ACC112 (cell line): ENCODE measurements at regions not wholly inside any gene's neighbourhood (a gene's known extent, or its start where the extent isn't known, plus 50 kb on each side); places are given as distances from the start of the nearest gene placed in this dataset.

Experiments
- H2AFZ ChIP-seq: fragments of 200-600 bp; sonication (generic); one replicate; pipeline ENCODE4 v1.6.0; 2017; ENCODE audit warnings: antibody characterized with exemption, low read length; ENCODE audit not compliant: unreplicated experiment
- H3K27ac ChIP-seq: fragments of 200-600 bp; sonication (generic); 2 replicates; pipeline ENCODE4 v1.5.1; 2014; ENCODE audit warnings: low read depth, mild to moderate bottlenecking, antibody characterized with exemption, low read length, moderate library complexity
- H3K27me3 ChIP-seq: fragments of 200-600 bp; sonication (generic); 2 replicates; pipeline ENCODE4 v1.6.1; 2014; ENCODE audit warnings: mild to moderate bottlenecking, antibody characterized with exemption, low read length, moderate library complexity, mixed read lengths; ENCODE audit not compliant: insufficient read depth
- H3K36me3 ChIP-seq: fragments of 200-600 bp; sonication (generic); 2 replicates; pipeline ENCODE4 v1.6.1; 2016; ENCODE audit warnings: mild to moderate bottlenecking, antibody characterized with exemption, low read length, moderate library complexity, mixed read lengths; ENCODE audit not compliant: insufficient read depth
- H3K4me1 ChIP-seq: fragments of 200-600 bp; sonication (generic); one replicate; pipeline ENCODE4 v1.6.1; 2016; ENCODE audit warnings: low read length, mixed read lengths; ENCODE audit not compliant: insufficient read depth, unreplicated experiment, control insufficient read depth
- H3K4me3 ChIP-seq: fragments of 200-600 bp; sonication (generic); 2 replicates; pipeline ENCODE4 v1.5.1; 2014; ENCODE audit warnings: mild to moderate bottlenecking, low read depth, low read length
- H3K79me2 ChIP-seq: fragments of 200-600 bp; sonication (generic); one replicate; pipeline ENCODE4 v1.6.0; 2016; ENCODE audit warnings: low read length; ENCODE audit not compliant: control insufficient read depth, unreplicated experiment, insufficient read depth

- no peaks in the 10 kb centered on the region for H3K36me3 ChIP-seq
- H3K27ac ChIP-seq, result no peak overlapping the region
- H2AFZ ChIP-seq, result no peak overlapping the region
- H3K4me1 ChIP-seq, result no peaks in the 10 kb centered on the region
- no peaks in the 10 kb centered on the region for H3K79me2 ChIP-seq
- no peaks in the 10 kb centered on the region for H3K27me3 ChIP-seq
- H3K4me3 ChIP-seq, result no peak overlapping the region
Measured at GRCh38 chr1:80722611-80723010, 1078.1 kb upstream of the ADGRL2 start.

- Histone ChIP-seq H3K36me3 (no peaks in the 10 kb centered on the region), H3K4me1 (no peaks in the 10 kb centered on the region), H2AFZ (no peak overlapping the region), H3K27ac (no peak overlapping the region), H3K4me3 (no peak overlapping the region), H3K79me2 (no peaks in the 10 kb centered on the region), H3K27me3 (no peaks in the 10 kb centered on the region)
Measured at GRCh38 chr1:80706526-80706925, 1094.2 kb upstream of the ADGRL2 start.

DNA sequence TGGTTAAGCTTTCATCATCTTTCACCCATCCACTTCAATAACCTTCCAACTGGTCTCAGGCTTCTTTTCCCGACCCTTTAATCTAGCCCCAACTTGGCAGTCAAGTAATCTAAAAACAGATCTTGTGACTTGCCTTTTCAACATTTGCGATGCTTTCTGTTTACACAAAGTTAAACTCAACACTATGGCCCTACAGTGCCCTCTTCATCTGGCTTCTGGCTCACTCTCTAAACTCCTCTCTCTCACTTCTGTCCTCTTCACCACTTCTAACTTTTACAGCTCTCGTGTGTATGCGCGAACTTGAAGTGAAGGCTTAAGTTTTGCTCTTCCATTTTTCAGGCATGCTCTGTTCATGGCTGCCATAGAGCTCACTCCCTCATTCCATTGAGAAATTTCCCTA, 1122.3 kb upstream of the ADGRL2 start:
- Histone ChIP-seq H3K4me3 (no peak overlapping the region), H3K4me1 (peaks cover 2% of the 10 kb centered on the region), H3K79me2 (no peaks in the 10 kb centered on the region), H3K27ac (no peak overlapping the region), H2AFZ (no peak overlapping the region), H3K27me3 (no peaks in the 10 kb centered on the region), H3K36me3 (no peaks in the 10 kb centered on the region)

DNA sequence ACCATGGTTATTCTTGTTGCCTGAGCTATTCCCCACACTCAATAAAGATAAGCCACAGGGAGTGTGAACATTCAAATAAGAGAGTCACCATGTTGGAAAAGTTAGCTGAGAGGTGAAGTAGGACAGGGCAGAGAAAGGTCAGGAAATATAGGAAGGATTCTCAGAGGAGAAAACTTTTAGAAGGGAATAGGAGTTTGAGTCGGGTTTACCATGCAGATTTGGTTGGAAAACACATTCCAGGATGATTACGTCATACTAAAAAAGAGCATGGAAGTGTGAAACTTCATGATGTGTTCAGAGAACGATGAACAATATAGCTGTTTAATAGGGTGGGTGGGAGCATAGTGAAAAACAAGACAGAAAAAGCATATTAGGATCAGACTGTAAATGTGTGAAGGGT, 1125.3 kb upstream of the ADGRL2 start:
- Histone ChIP-seq H3K27ac (no peak overlapping the region), H3K79me2 (no peaks in the 10 kb centered on the region), H3K4me3 (no peak overlapping the region), H3K4me1 (peaks cover 2% of the 10 kb centered on the region), H3K36me3 (no peaks in the 10 kb centered on the region), H3K27me3 (no peaks in the 10 kb centered on the region), H2AFZ (peak overlapping the region; percentile 4)

DNA sequence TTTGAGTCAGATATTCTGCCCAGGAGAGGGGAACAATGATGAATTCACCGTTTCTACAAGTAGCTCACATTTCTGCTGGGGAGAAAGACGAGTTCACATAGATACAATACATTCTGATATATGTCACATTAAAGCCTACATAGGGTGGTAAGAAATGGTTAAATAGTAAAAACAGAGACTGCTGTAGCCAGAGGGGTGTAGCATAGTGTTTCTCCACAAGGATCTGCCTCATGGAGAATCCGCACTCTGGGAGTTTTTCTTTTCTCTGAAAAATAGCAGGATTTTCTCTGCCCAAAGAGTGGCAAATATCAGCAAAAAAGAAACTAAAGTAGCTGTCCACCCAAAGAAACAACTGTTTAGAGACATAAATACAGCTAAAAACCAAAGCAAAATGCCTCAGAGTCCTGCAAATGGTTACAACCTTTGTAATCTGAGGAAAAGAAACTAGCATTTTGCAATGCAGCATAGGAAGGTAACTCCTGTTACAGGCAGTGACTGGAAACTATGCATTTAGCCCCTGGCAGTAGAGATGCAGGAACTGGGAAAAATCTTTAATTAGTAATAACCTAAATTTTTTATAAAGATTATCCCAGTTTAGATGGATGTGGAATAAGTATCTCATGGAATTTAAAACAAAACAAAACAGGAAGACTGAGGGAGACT, 1126.7 kb upstream of the ADGRL2 start:
- Histone ChIP-seq H2AFZ (peak overlapping the region; percentile 78), H3K27ac (no peak overlapping the region), H3K79me2 (no peaks in the 10 kb centered on the region), H3K36me3 (no peaks in the 10 kb centered on the region), H3K27me3 (no peaks in the 10 kb centered on the region), H3K4me1 (peaks cover 2% of the 10 kb centered on the region), H3K4me3 (peak overlapping the region; percentile 55)

DNA sequence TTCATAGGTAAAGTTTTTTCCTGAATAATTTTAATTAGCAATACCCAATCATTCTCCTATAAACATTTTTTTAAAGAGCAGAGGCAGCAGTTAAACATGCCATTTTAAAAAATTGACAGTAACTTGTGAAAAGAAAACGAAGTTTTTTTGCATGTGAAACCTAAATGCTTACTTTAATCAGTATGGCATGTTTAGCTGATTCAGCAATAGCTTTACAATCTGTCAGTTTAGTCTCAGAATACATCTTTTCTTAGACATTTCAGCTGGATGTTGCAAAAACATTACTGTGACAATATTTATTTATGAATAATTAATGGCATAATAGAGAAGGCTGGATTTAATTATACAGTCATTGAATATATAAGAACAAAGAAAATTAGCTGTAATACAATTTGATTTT, 1132.4 kb upstream of the ADGRL2 start:
- Histone ChIP-seq H3K4me3 (no peak overlapping the region), H3K4me1 (no peaks in the 10 kb centered on the region), H3K36me3 (no peaks in the 10 kb centered on the region), H3K27ac (no peak overlapping the region), H2AFZ (no peak overlapping the region), H3K27me3 (no peaks in the 10 kb centered on the region), H3K79me2 (no peaks in the 10 kb centered on the region)

DNA sequence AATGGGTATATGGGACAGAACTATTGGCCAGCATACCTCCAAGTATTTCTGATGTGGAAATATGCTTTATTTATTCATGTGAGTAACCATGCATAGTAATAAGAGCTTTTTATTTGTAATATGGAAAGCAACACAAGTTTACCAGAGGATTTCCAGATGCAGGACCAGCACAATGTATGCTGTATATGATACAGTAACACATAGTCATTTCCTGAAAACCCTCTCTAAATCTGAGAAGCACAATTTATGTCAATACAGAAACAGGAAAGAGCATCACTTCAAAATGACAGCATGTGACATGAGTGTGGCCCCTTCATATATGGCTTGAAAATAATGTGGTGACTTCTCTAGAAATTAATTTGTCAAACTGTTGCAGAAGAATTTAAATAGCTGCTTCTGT, 1134.7 kb upstream of the ADGRL2 start:
- no peaks in the 10 kb centered on the region for H3K79me2 ChIP-seq
- H3K4me1 ChIP-seq, result no peaks in the 10 kb centered on the region
- no peak overlapping the region for H3K27ac ChIP-seq
- no peaks in the 10 kb centered on the region for H3K36me3 ChIP-seq
- H3K27me3 ChIP-seq, result no peaks in the 10 kb centered on the region
- H2AFZ ChIP-seq, result no peak overlapping the region
- no peak overlapping the region for H3K4me3 ChIP-seq

GRCh38 chr1:80659161-80659560, 1141.6 kb upstream of the ADGRL2 start:
- no peak overlapping the region for H3K27ac ChIP-seq
- no peaks in the 10 kb centered on the region for H3K79me2 ChIP-seq
- H3K4me3 ChIP-seq, result no peak overlapping the region
- H3K4me1 ChIP-seq, result no peaks in the 10 kb centered on the region
- no peaks in the 10 kb centered on the region for H3K27me3 ChIP-seq
- H2AFZ ChIP-seq, result no peak overlapping the region
- no peaks in the 10 kb centered on the region for H3K36me3 ChIP-seq

DNA sequence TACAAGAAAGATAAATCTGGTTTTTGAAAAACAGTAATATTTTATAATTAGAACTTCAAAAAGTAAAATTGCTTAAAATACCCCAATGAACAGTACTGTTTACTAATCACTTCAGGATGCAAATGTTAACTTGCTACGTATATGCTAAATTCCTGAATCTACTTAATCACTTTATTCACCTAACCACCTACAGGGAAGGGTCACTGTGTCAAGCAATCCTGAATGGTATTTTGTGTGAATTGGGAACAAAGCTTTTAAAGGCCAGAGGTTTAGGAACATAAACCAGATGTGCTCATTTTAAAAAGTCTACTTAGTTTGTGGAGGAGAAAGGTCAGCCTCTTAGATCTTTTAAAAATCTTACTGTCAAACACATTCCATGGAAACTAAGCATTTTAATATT, 1143.0 kb upstream of the ADGRL2 start:
- H3K4me1 ChIP-seq, result no peaks in the 10 kb centered on the region
- H3K27me3 ChIP-seq, result no peaks in the 10 kb centered on the region
- H3K27ac ChIP-seq, result no peak overlapping the region
- H3K36me3 ChIP-seq, result no peaks in the 10 kb centered on the region
- H3K4me3 ChIP-seq, result no peak overlapping the region
- H3K79me2 ChIP-seq, result no peaks in the 10 kb centered on the region
- H2AFZ ChIP-seq, result no peak overlapping the region

- no peaks in the 10 kb centered on the region for H3K27me3 ChIP-seq
- peak overlapping the region; percentile 40 for H2AFZ ChIP-seq
Measured at GRCh38 chr1:80657044-80657643, 1143.6 kb upstream of the ADGRL2 start.

GRCh38 chr1:80656641-80657040, 1144.1 kb upstream of the ADGRL2 start:
- no peaks in the 10 kb centered on the region for H3K36me3 ChIP-seq
- H3K27me3 ChIP-seq, result no peaks in the 10 kb centered on the region
- H3K79me2 ChIP-seq, result no peaks in the 10 kb centered on the region
- no peak overlapping the region for H3K27ac ChIP-seq
- H2AFZ ChIP-seq, result no peak overlapping the region
- no peak overlapping the region for H3K4me3 ChIP-seq
- H3K4me1 ChIP-seq, result no peaks in the 10 kb centered on the region

More at GRCh38 chr1:80657044-80657643, 1143.6 kb upstream of the ADGRL2 start:
- Histone ChIP-seq H3K4me3 (no peak overlapping the region), H3K27ac (no peak overlapping the region), H3K36me3 (no peaks in the 10 kb centered on the region), H3K4me1 (no peaks in the 10 kb centered on the region), H3K79me2 (no peaks in the 10 kb centered on the region)
